Neuronal stem cell (in vitro differentiated cells): ENCODE measurements at regions not wholly inside any gene's neighbourhood (a gene's known extent, or its start where the extent isn't known, plus 50 kb on each side); places are given as distances from the start of the nearest gene placed in this dataset.

Experiments
- DNase-seq: peaks from one replicate; pipeline ENCODE4 v3.0.0-alpha.2; 2013; ENCODE audit warnings: low spot score
- H2AFZ ChIP-seq: one replicate; pipeline ENCODE4 v1.6.1; 2013; ENCODE audit warnings: mild to moderate bottlenecking, low read length, inconsistent platforms
- H2AK5ac ChIP-seq: 2 replicates; pipeline ENCODE4 v1.6.1; 2013; ENCODE audit warnings: low read depth, mild to moderate bottlenecking, inconsistent platforms, low read length, moderate library complexity, mixed read lengths
- H2BK120ac ChIP-seq: 2 replicates; pipeline ENCODE4 v1.6.1; 2013; ENCODE audit warnings: low read depth, mild to moderate bottlenecking, inconsistent platforms, low read length, moderate library complexity, mixed read lengths
- H2BK12ac ChIP-seq: one replicate; pipeline ENCODE4 v1.6.1; 2013; ENCODE audit warnings: low read length, inconsistent platforms
- H2BK15ac ChIP-seq: 2 replicates; pipeline ENCODE4 v1.6.1; 2013; ENCODE audit warnings: mild to moderate bottlenecking, low read length, inconsistent platforms, mixed read lengths
- H2BK5ac ChIP-seq: one replicate; pipeline ENCODE4 v1.6.1; 2013; ENCODE audit warnings: inconsistent platforms, mild to moderate bottlenecking, low read length, moderate library complexity
- H3K14ac ChIP-seq: one replicate; pipeline ENCODE4 v1.6.1; 2013; ENCODE audit warnings: low read length, inconsistent platforms
- H3K18ac ChIP-seq: 2 replicates; pipeline ENCODE4 v1.6.1; 2013; ENCODE audit warnings: low read length, inconsistent platforms
- H3K23ac ChIP-seq: 2 replicates; pipeline ENCODE4 v1.6.1; 2013; ENCODE audit warnings: low read depth, mild to moderate bottlenecking, mixed read lengths, low read length, inconsistent platforms; ENCODE audit not compliant: poor library complexity
- H3K27ac ChIP-seq: replicated peaks from 3 replicates; pipeline ENCODE4 v1.5.1; 2013; ENCODE audit warnings: low read length, inconsistent platforms
- H3K27me3 ChIP-seq, 3 experiments: 2 replicates each; pipeline ENCODE4 v1.6.1; 2013; ENCODE audit warnings: low read length in 3 of 3, mild to moderate bottlenecking in 2 of 3, inconsistent platforms in 1 of 3, low read depth in 1 of 3, mixed read lengths in 1 of 3, moderate library complexity in 1 of 3; ENCODE audit not compliant: control insufficient read depth in 3 of 3, insufficient read depth in 3 of 3
- H3K36me3 ChIP-seq, 2 donors: replicated peaks in 1 of 2; 2 replicates each; pipeline ENCODE4 v1.6.1; 2013; ENCODE audit warnings: low read length in 2 of 2; ENCODE audit not compliant: control insufficient read depth in 2 of 2, insufficient read depth in 2 of 2
- H3K4ac ChIP-seq: 2 replicates; pipeline ENCODE4 v1.6.1; 2013; ENCODE audit warnings: inconsistent platforms, mild to moderate bottlenecking, low read length, moderate library complexity
- H3K4me1 ChIP-seq, 2 donors: 1 replicate in 1 of 2; 2 replicates in 1 of 2; pipeline ENCODE4 v1.6.1; 2013; ENCODE audit warnings: low read length in 2 of 2, low read depth in 1 of 2; ENCODE audit not compliant: control insufficient read depth in 2 of 2, insufficient read depth in 1 of 2
- H3K4me2 ChIP-seq: one replicate; pipeline ENCODE4 v1.6.1; 2013; ENCODE audit warnings: mild to moderate bottlenecking, low read length, inconsistent platforms; ENCODE audit not compliant: insufficient read depth, poor library complexity, severe bottlenecking
- H3K4me3 ChIP-seq, 2 donors: 2 replicates each; pipeline ENCODE4 v1.5.1; 2013; ENCODE audit warnings: low read length in 2 of 2, mild to moderate bottlenecking in 2 of 2, inconsistent platforms in 1 of 2, moderate library complexity in 1 of 2
- H3K79me1 ChIP-seq: one replicate; pipeline ENCODE4 v1.6.1; 2013; ENCODE audit warnings: low read depth, mild to moderate bottlenecking, inconsistent platforms, low read length, moderate library complexity
- H3K9ac ChIP-seq: one replicate; pipeline ENCODE4 v1.6.1; 2013; ENCODE audit warnings: mild to moderate bottlenecking, low read depth, low read length, inconsistent platforms; ENCODE audit not compliant: poor library complexity
- H3K9me3 ChIP-seq, 2 donors: replicated peaks in 1 of 2; 2 replicates each; pipeline versions ENCODE3 to v1.6.1; 2013; ENCODE audit warnings: low read length in 2 of 2, mild to moderate bottlenecking in 2 of 2, inconsistent platforms in 1 of 2, low read depth in 1 of 2, mixed read lengths in 1 of 2, moderate library complexity in 1 of 2; ENCODE audit not compliant: control insufficient read depth in 2 of 2, insufficient read depth in 1 of 2
- H4K8ac ChIP-seq: one replicate; pipeline ENCODE4 v1.6.1; 2013; ENCODE audit warnings: low read depth, mild to moderate bottlenecking, inconsistent platforms, low read length, moderate library complexity
- H4K91ac ChIP-seq: one replicate; pipeline ENCODE4 v1.6.1; 2013; ENCODE audit warnings: low read length, low read depth, mild to moderate bottlenecking, inconsistent platforms; ENCODE audit not compliant: poor library complexity
- WGBS, 2 donors: extraction: QIAGEN DNeasy Blood & Tissue Kit; methylation state at CpG; one replicate each; pipeline ENCODE4 v1.1.7; 2013; ENCODE audit warnings: missing lambda C conversion rate in 2 of 2, mixed read lengths in 1 of 2; ENCODE audit not compliant: insufficient read length in 2 of 2, insufficient replicate concordance in 1 of 2; ENCODE audit errors: extremely low coverage in 2 of 2; 5-methylcytosine and 5-hydroxymethylcytosine counted together

DNA sequence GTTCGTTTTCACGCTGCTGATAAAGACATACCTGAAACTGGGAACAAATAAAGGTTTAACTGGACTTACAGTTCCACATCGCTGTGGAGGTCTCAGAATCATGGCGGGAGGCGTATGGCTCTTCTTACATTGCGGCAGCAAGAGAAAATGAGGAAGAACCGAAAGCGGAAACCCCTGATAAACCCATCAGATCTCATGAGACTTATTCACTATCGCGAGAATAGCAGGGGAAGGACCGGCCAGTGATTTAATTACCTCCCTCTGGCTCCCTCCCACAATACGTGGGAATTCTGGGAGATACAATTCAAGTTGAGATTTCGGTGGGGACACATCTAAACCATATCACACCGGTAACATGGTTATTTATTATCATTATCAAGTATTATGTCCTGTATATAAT is 2204.5 kb downstream of the ARAP2 start:
- Histone ChIP-seq H3K79me1 (no peaks in the 10 kb centered on the region), H3K9ac (no peak overlapping the region), H2BK15ac (no peak overlapping the region), H2BK5ac (no peak overlapping the region), H3K27me3 (no peaks in the 10 kb centered on the region), H3K4me3 (no peak overlapping the region), H4K8ac (no peak overlapping the region), H3K27ac (no peak overlapping the region), H3K4ac (no peak overlapping the region), H2AK5ac (no peak overlapping the region), H4K91ac (no peak overlapping the region), H3K18ac (no peak overlapping the region), H3K36me3 (no peaks in the 10 kb centered on the region), H3K9me3 (no peaks in the 10 kb centered on the region), H3K4me2 (no peak overlapping the region), H3K14ac (no peak overlapping the region), H3K4me1 (no peaks in the 10 kb centered on the region), H2AFZ (no peak overlapping the region), H2BK120ac (no peak overlapping the region), H2BK12ac (no peak overlapping the region), H3K23ac (no peak overlapping the region)
- DNase-seq, result no peak
- WGBS, 2 donors, result no CpG with 5 or more reads among the region's 14 CpGs

DNA sequence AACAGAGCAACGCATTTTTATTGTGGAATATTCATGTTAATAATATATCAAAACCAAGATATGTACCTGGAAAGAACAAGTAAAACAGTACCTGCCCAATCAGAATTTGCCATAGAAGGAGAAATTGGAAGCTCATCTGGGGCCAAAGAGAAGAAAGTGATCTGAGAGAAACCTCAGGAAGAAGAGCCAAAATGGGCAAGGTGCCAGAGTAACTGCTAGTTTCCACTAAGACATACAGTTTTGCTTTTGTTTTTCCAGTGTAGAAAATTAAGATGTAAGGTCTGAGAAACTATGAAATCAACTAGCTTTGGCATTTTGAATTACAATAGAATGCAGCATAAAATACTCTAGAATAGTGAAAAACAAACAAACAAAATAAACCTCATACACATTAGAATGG is 2201.2 kb downstream of the ARAP2 start:
- H3K9ac ChIP-seq, result no peak overlapping the region
- H3K4ac ChIP-seq, result no peak overlapping the region
- no peak overlapping the region for H4K91ac ChIP-seq
- H3K18ac ChIP-seq, result no peak overlapping the region
- WGBS, 2 donors, result no CpG with 5 or more reads among the region's 1 CpG
- H2BK5ac ChIP-seq, result no peak overlapping the region
- no peak overlapping the region for H4K8ac ChIP-seq
- H3K4me2 ChIP-seq, result no peak overlapping the region
- H2BK120ac ChIP-seq, result no peak overlapping the region
- no peak overlapping the region for H2AFZ ChIP-seq
- no peaks in the 10 kb centered on the region for H3K9me3 ChIP-seq
- H3K4me3 ChIP-seq, result no peak overlapping the region
- H2AK5ac ChIP-seq, result no peak overlapping the region
- H2BK15ac ChIP-seq, result no peak overlapping the region
- H2BK12ac ChIP-seq, result no peak overlapping the region
- H3K4me1 ChIP-seq, result no peaks in the 10 kb centered on the region
- no peak for DNase-seq
- H3K27ac ChIP-seq, result no peak overlapping the region
- H3K79me1 ChIP-seq, result no peaks in the 10 kb centered on the region
- no peaks in the 10 kb centered on the region for H3K27me3 ChIP-seq
- no peaks in the 10 kb centered on the region for H3K36me3 ChIP-seq
- H3K14ac ChIP-seq, result no peak overlapping the region
- H3K23ac ChIP-seq, result no peak overlapping the region

- Histone ChIP-seq H4K8ac (no peak overlapping the region), H3K27me3 (no peaks in the 10 kb centered on the region), H3K79me1 (no peaks in the 10 kb centered on the region), H2AK5ac (no peak overlapping the region), H3K27ac (no peak overlapping the region), H3K36me3 (no peaks in the 10 kb centered on the region), H2BK120ac (no peak overlapping the region), H3K4ac (no peak overlapping the region), H3K18ac (no peak overlapping the region), H3K4me3 (no peak overlapping the region), H2BK5ac (no peak overlapping the region), H3K14ac (no peak overlapping the region), H3K9ac (no peak overlapping the region), H4K91ac (no peak overlapping the region), H3K4me1 (no peaks in the 10 kb centered on the region), H2BK15ac (no peak overlapping the region), H3K9me3 (no peaks in the 10 kb centered on the region), H3K4me2 (no peak overlapping the region), H2AFZ (no peak overlapping the region), H3K23ac (no peak overlapping the region), H2BK12ac (no peak overlapping the region)
- DNase-seq, result no peak
- WGBS, 2 donors, result no CpG with 5 or more reads among the region's 1 CpG
Measured at GRCh38 chr4:34046580-34046979, 2197.7 kb downstream of the ARAP2 start.

- H3K9ac ChIP-seq, result no peak overlapping the region
- H3K36me3 ChIP-seq, result no peaks in the 10 kb centered on the region
- H3K27ac ChIP-seq, result no peak overlapping the region
- H3K23ac ChIP-seq, result no peak overlapping the region
- no peak for DNase-seq
- no peak overlapping the region for H3K18ac ChIP-seq
- H2BK12ac ChIP-seq, result no peak overlapping the region
- no peaks in the 10 kb centered on the region for H3K27me3 ChIP-seq
- H2BK5ac ChIP-seq, result no peak overlapping the region
- H2BK120ac ChIP-seq, result no peak overlapping the region
- H3K4me3 ChIP-seq, result no peak overlapping the region
- no CpG with 5 or more reads among the region's 3 CpGs for WGBS, 2 donors
- H4K91ac ChIP-seq, result no peak overlapping the region
- no peak overlapping the region for H2BK15ac ChIP-seq
- no peaks in the 10 kb centered on the region for H3K9me3 ChIP-seq
- H2AK5ac ChIP-seq, result no peak overlapping the region
- no peaks in the 10 kb centered on the region for H3K4me1 ChIP-seq
- no peak overlapping the region for H3K14ac ChIP-seq
- H3K4me2 ChIP-seq, result no peak overlapping the region
- H3K79me1 ChIP-seq, result no peaks in the 10 kb centered on the region
- H4K8ac ChIP-seq, result no peak overlapping the region
- H3K4ac ChIP-seq, result no peak overlapping the region
- no peak overlapping the region for H2AFZ ChIP-seq
Measured at GRCh38 chr4:34047363-34047762, 2197.0 kb downstream of the ARAP2 start.
